OCI-LY1 (cell line): ENCODE measurements at regions not wholly inside any gene's neighbourhood (a gene's known extent, or its start where the extent isn't known, plus 50 kb on each side); places are given as distances from the start of the nearest gene placed in this dataset.

Experiments used
- H2AFZ ChIP-seq: fragments of 200-600 bp; sonication (generic), shearing (Covaris generic); 2 replicates; pipeline ENCODE4 v1.6.0; 2014; ENCODE audit warnings: antibody characterized with exemption, mild to moderate bottlenecking, low read length
- H3F3A ChIP-seq: fragments of 200-600 bp; sonication (generic), shearing (Covaris generic); 2 replicates; pipeline ENCODE4 v1.6.0; 2014; ENCODE audit warnings: mild to moderate bottlenecking, antibody characterized with exemption, low read length, moderate library complexity; ENCODE audit not compliant: insufficient read depth
- H3K27ac ChIP-seq: fragments of 200-600 bp; sonication (generic); 2 replicates; pipeline ENCODE4 v1.5.1; 2014; ENCODE audit warnings: low read length, mixed run types, mild to moderate bottlenecking, low read depth; ENCODE audit not compliant: poor library complexity, severe bottlenecking
- H3K27me3 ChIP-seq: fragments of 200-600 bp; sonication (generic); 2 replicates; pipeline ENCODE4 v1.6.0; 2014; ENCODE audit warnings: antibody characterized with exemption, mild to moderate bottlenecking, low read length, moderate library complexity; ENCODE audit not compliant: insufficient read depth
- H3K36me3 ChIP-seq: fragments of 200-600 bp; sonication (generic); 2 replicates; pipeline ENCODE4 v1.6.1; 2014; ENCODE audit warnings: mild to moderate bottlenecking, antibody characterized with exemption, low read length, moderate library complexity, mixed read lengths; ENCODE audit not compliant: insufficient read depth
- H3K4me1 ChIP-seq: fragments of 200-600 bp; sonication (generic); 2 replicates; pipeline ENCODE4 v1.5.1; 2014; ENCODE audit warnings: mild to moderate bottlenecking, low read length, moderate library complexity; ENCODE audit not compliant: insufficient read depth, severe bottlenecking
- H3K4me2 ChIP-seq: fragments of 200-600 bp; sonication (generic), shearing (Covaris generic); 2 replicates; pipeline ENCODE4 v1.6.1; 2014; ENCODE audit warnings: low read length
- H3K4me3 ChIP-seq: fragments of 200-600 bp; sonication (generic); 2 replicates; pipeline ENCODE4 v1.5.1; 2014; ENCODE audit warnings: low read length, low read depth, mild to moderate bottlenecking, mixed read lengths; ENCODE audit not compliant: poor library complexity, severe bottlenecking
- H3K79me2 ChIP-seq: fragments of 200-600 bp; shearing (Covaris generic); 2 replicates; pipeline ENCODE4 v1.6.1; 2016; ENCODE audit warnings: mixed run types, low read length, mixed read lengths; ENCODE audit not compliant: insufficient read depth
- H3K9ac ChIP-seq: fragments of 200-600 bp; sonication (generic), shearing (Covaris generic); 2 replicates; pipeline ENCODE4 v1.6.1; 2014; ENCODE audit warnings: mild to moderate bottlenecking, low read length, mixed read lengths
- H3K9me2 ChIP-seq: fragments of 200-600 bp; sonication (generic), shearing (Covaris generic); 2 replicates; pipeline ENCODE4 v1.6.1; 2014; ENCODE audit warnings: low read depth, mild to moderate bottlenecking, low read length, mixed read lengths
- H3K9me3 ChIP-seq: fragments of 200-600 bp; shearing (Covaris generic); 2 replicates; pipeline ENCODE4 v1.6.1; 2014; ENCODE audit warnings: low read length, mixed read lengths
- H4K20me1 ChIP-seq: fragments of 200-600 bp; sonication (generic), shearing (Covaris generic); 2 replicates; pipeline ENCODE4 v1.6.0; 2016; ENCODE audit warnings: mild to moderate bottlenecking, low read length; ENCODE audit not compliant: insufficient read depth
- CTCF ChIP-seq: fragments of 200-600 bp; sonication (generic), shearing (Covaris generic); IDR thresholded peaks from 2 replicates; pipeline ENCODE4 v1.5.1; 2017; ENCODE audit warnings: mild to moderate bottlenecking, antibody characterized with exemption, low read length, moderate library complexity, mixed read lengths
- EZH2 ChIP-seq: fragments of 200-600 bp; sonication (generic), shearing (Covaris generic); IDR thresholded peaks from 2 replicates; pipeline ENCODE4 v1.8.0; 2017; ENCODE audit warnings: borderline replicate concordance, mixed run types, mild to moderate bottlenecking, antibody characterized with exemption, low read length, moderate library complexity, mixed read lengths

- H3K27ac ChIP-seq = no peak overlapping the region
- H3K4me1 ChIP-seq = no peaks in the 10 kb centered on the region
- H3K9ac ChIP-seq = no peak overlapping the region
- H3K4me3 ChIP-seq = no peak overlapping the region
- no peaks in the 10 kb centered on the region for H3K36me3 ChIP-seq
- no peaks in the 10 kb centered on the region for H4K20me1 ChIP-seq
- no peaks in the 10 kb centered on the region for H3K79me2 ChIP-seq
- H3F3A ChIP-seq = no peaks in the 10 kb centered on the region
- TF ChIP-seq EZH2 (no peak), CTCF (no peak)
- no peaks in the 10 kb centered on the region for H3K9me2 ChIP-seq
- no peak overlapping the region for H2AFZ ChIP-seq
- no peak overlapping the region for H3K4me2 ChIP-seq
- 0 out of 2 replicates have a peak, but pooled peaks cover 5% of the 10 kb centered on the region for H3K27me3 ChIP-seq
- H3K9me3 ChIP-seq = no peaks in the 10 kb centered on the region
These were observed 86.7 kb upstream of the ANKRD34C start for GRCh38 chr15:79195802-79196201.

GRCh38 chr15:79195239-79195638 is 87.3 kb upstream of the ANKRD34C start:
- H3K4me2 ChIP-seq = no peak overlapping the region
- no peaks in the 10 kb centered on the region for H3K79me2 ChIP-seq
- no peaks in the 10 kb centered on the region for H3K36me3 ChIP-seq
- no peaks in the 10 kb centered on the region for H3K9me2 ChIP-seq
- no peak overlapping the region for H3K27ac ChIP-seq
- H2AFZ ChIP-seq = no peak overlapping the region
- H3K4me3 ChIP-seq = no peak overlapping the region
- 0 out of 2 replicates have a peak, but pooled peaks cover 5% of the 10 kb centered on the region for H3K27me3 ChIP-seq
- TF ChIP-seq CTCF (no peak), EZH2 (no peak)
- H3K9me3 ChIP-seq = no peaks in the 10 kb centered on the region
- H3F3A ChIP-seq = no peaks in the 10 kb centered on the region
- no peaks in the 10 kb centered on the region for H4K20me1 ChIP-seq
- H3K9ac ChIP-seq = no peak overlapping the region
- H3K4me1 ChIP-seq = no peaks in the 10 kb centered on the region

GRCh38 chr15:79194386-79194785 is 88.1 kb upstream of the ANKRD34C start:
- no peaks in the 10 kb centered on the region for H3K79me2 ChIP-seq
- TF ChIP-seq EZH2 = no peak
- no peaks in the 10 kb centered on the region for H3K4me1 ChIP-seq
- H3K36me3 ChIP-seq = no peaks in the 10 kb centered on the region
- no peak overlapping the region for H3K4me3 ChIP-seq
- 0 out of 2 replicates have a peak, but pooled peaks cover 5% of the 10 kb centered on the region for H3K27me3 ChIP-seq
- H3F3A ChIP-seq = no peaks in the 10 kb centered on the region
- no peak overlapping the region for H2AFZ ChIP-seq
- no peak overlapping the region for H3K9ac ChIP-seq
- no peaks in the 10 kb centered on the region for H3K9me3 ChIP-seq
- no peaks in the 10 kb centered on the region for H4K20me1 ChIP-seq
- no peaks in the 10 kb centered on the region for H3K9me2 ChIP-seq
- H3K4me2 ChIP-seq = no peak overlapping the region
- no peak overlapping the region for H3K27ac ChIP-seq

GRCh38 chr15:79193549-79193948 is 89.0 kb upstream of the ANKRD34C start:
- no peaks in the 10 kb centered on the region for H4K20me1 ChIP-seq
- H3K27ac ChIP-seq = no peak overlapping the region
- no peak overlapping the region for H3K4me3 ChIP-seq
- no peaks in the 10 kb centered on the region for H3K79me2 ChIP-seq
- no peaks in the 10 kb centered on the region for H3K9me3 ChIP-seq
- H2AFZ ChIP-seq = no peak overlapping the region
- H3K9me2 ChIP-seq = no peaks in the 10 kb centered on the region
- no peak for TF ChIP-seq EZH2
- no peak for TF ChIP-seq CTCF
- H3K27me3 ChIP-seq = 0 out of 2 replicates have a peak, but pooled peaks cover 5% of the 10 kb centered on the region
- H3F3A ChIP-seq = no peaks in the 10 kb centered on the region
- H3K4me1 ChIP-seq = no peaks in the 10 kb centered on the region
- no peaks in the 10 kb centered on the region for H3K36me3 ChIP-seq
- no peak overlapping the region for H3K4me2 ChIP-seq
- no peak overlapping the region for H3K9ac ChIP-seq
